Heart left ventricle (tissue), 13 donors: ENCODE measurements at regions not wholly inside any gene's neighbourhood (a gene's known extent, or its start where the extent isn't known, plus 50 kb on each side); places are given as distances from the start of the nearest gene placed in this dataset.

Experiments
- CTCF ChIP-seq, 12 donors: fragments of 200-600 bp; sonication (generic) in 4 of 12; IDR thresholded peaks; one replicate each; pipeline versions ENCODE4 v1.5.0 to v1.8.0; 2018 to 2022; ENCODE audit warnings: antibody characterized with exemption in 12 of 12, mild to moderate bottlenecking in 5 of 12
- POLR2A ChIP-seq, 2 donors: fragments of 450-650 bp; IDR thresholded peaks; one replicate each; pipeline ENCODE4 v1.6.1; 2017; ENCODE audit warnings: antibody characterized with exemption in 2 of 2, mild to moderate bottlenecking in 2 of 2, moderate library complexity in 2 of 2
- donor health status: ischemic (EF 13 %, LVEDD 7.1; RV severe dilation, severe dysfunction).
- donor health status: DM: no; HTN: yes; CAD: no.
- donor health status: DM: no; HTN: no; CAD: no.
- donor health status: ischemic (EF 25% LVEDD 6.9; RV normal size, moderate dysfunction).
- donor health status: ischemic (EF 25% LVEDD 5.7; RV mildly dilated, moderate dysfunction).
- donor health status: ischemic (EF 35%, LVEDD 5.7; RV mildly dilated, moderate dysfunction).
- donor health status: nonischemic (EF 11% LVEDD 7.7; RV severe dilation, severe dysfunction).
- donor health status: DM: yes; HTN: yes; CAD: no.
- donor health status: PGD.
- donor health status: ischemic (EF 29% LVEDD 5.4; RV normal size, mild dysfunction).
- donor health status: nonischemic (EF 23%, LVEDD 6.1; RV moderate dilation, normal function).

GRCh38 chr10:61280303-61280702 is 172.9 kb downstream of the TMEM26 start:
- TF ChIP-seq CTCF (IDR thresholded peaks at IDR 0.05) (no peak), POLR2A (IDR thresholded peaks at IDR 0.05) (no peak)
